ENCODE measurements at regions not wholly inside any gene's neighbourhood (a gene's known extent, or its start where the extent isn't known, plus 50 kb on each side); places are given as distances from the start of the nearest gene placed in this dataset.
"Not testable (repeated sequence)": the region's sequence is repeated elsewhere in the genome, so short reads cannot be mapped to it uniquely, and the experiment has no call there.

DNA sequence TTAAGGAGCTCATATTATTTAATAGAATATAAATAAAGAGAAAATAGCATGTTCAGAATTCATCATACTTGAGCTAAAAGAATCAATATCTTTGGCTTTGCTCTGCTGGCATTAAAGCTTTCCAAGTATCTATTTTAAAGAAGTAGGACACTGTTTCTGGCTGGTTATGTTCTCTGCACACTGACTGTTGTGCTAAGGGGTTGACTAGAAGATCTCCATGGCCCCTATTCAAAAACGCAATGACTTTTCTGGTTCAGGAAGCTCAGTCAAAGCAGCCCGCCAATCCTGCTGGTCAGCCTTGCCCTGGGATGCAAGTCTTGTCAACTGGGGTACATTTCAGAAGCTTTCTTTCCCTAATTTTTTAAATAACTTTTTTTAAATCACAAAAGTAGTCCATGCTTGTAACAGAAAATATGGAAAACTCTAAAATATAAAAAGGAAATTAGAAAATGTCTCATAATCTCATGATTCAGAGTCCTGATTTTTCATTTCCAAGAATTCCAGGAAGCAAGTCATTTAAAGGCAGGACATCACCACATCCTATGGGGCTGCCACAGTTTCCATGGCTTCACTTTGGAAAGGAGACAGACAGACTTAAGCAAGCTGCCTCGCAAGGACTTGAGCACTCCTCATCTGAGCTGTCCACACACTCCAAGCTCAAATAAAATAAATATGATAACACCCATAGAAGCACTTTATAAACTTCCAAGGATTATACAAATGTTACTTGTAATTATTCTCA, 195.1 kb downstream of the TXNL1 start:
- intact Hi-C loops (cut with DNase I), result no loop called here
- 59 to 62% methylated on average over 3 of the region's 3 CpGs for WGBS, 2 donors
- Histone ChIP-seq H3K4me1 (peaks cover 0 to 4% of the 10 kb centered on the region in 2 donors), H3K27me3 (no peaks in the 10 kb centered on the region), H3K4me3 (replicated peaks in 1 of 3) (no peak overlapping the region), H3K36me3 (no peaks in the 10 kb centered on the region), H3K9me3 (no peaks in the 10 kb centered on the region), H3K27ac (no peak overlapping the region)
- peak in 1 of 2 donors; percentile 27 for DNase-seq
- TF ChIP-seq, protein P1, sequence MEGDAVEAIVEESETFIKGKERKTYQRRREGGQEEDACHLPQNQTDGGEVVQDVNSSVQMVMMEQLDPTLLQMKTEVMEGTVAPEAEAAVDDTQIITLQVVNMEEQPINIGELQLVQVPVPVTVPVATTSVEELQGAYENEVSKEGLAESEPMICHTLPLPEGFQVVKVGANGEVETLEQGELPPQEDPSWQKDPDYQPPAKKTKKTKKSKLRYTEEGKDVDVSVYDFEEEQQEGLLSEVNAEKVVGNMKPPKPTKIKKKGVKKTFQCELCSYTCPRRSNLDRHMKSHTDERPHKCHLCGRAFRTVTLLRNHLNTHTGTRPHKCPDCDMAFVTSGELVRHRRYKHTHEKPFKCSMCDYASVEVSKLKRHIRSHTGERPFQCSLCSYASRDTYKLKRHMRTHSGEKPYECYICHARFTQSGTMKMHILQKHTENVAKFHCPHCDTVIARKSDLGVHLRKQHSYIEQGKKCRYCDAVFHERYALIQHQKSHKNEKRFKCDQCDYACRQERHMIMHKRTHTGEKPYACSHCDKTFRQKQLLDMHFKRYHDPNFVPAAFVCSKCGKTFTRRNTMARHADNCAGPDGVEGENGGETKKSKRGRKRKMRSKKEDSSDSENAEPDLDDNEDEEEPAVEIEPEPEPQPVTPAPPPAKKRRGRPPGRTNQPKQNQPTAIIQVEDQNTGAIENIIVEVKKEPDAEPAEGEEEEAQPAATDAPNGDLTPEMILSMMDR (IDR thresholded peaks at IDR 0.05), result no peak
- TF ChIP-seq POLR2A (IDR thresholded peaks at IDR 0.05), result no peak

DNA sequence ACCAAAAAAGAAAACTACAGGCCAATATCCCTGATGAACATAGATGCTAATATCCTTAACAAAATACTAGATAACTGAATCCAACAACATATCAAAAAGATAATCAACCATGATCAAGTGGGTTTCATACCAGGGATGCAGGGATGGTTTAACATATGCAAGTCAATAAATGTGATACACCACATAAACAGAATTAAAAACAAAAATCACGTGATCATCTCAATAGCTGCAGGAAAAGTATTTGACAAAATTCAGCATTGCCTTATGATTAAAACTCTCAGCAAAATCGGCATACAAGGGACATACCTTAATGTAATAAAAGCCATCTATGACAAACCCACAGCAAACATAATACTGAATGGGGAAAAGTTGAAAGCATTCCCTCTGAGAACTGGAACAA, 199.9 kb downstream of the TXNL1 start:
- 94 to 97% methylated on average over 2 of the region's 2 CpGs for WGBS, 2 donors
- H3K36me3 ChIP-seq, result not testable (repeated sequence)

DNA sequence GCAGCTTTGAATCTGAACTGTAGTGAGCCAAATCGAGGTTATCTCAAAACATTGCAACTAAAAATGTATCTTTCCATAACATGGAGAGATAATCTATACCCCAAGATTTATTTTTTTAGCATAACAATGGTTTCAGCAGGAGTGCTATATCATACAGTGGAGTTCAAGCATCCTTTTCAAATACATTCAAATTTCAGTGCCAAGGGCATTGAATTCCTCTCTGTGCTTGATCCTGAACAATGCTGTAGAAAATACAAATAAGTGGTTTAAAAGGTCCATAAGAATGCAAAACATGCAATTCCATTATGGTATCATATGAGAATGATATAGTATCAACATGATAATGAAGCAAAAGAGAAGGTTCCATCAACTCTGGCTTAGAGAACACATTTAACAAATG, 201.7 kb downstream of the TXNL1 start:
- H3K9me3 ChIP-seq, result no peaks in the 10 kb centered on the region
- 61 to 73% methylated on average over 1 of the region's 1 CpG for WGBS, 2 donors
- DNase-seq, result no peak
- H3K27me3 ChIP-seq, result no peaks in the 10 kb centered on the region
- H3K4me1 ChIP-seq, result no peaks in the 10 kb centered on the region
- intact Hi-C loops (cut with DNase I), result no loop called here
- no peaks in the 10 kb centered on the region for H3K36me3 ChIP-seq
- TF ChIP-seq, protein P1 (IDR thresholded peaks at IDR 0.05), result no peak
- TF ChIP-seq POLR2A (IDR thresholded peaks at IDR 0.05), result no peak
- H3K27ac ChIP-seq, result no peak overlapping the region
- H3K4me3 ChIP-seq (replicated peaks in 1 of 3), result no peak overlapping the region

More for the DNA sequence above, 199.9 kb downstream of the TXNL1 start:
- DNase-seq; H3K4me1 ChIP-seq; H3K27me3 ChIP-seq; H3K9me3 ChIP-seq; H3K4me3 ChIP-seq (replicated peaks in 1 of 3); intact Hi-C loops (cut with DNase I); H3K27ac ChIP-seq: not testable (repeated sequence)

DNA sequence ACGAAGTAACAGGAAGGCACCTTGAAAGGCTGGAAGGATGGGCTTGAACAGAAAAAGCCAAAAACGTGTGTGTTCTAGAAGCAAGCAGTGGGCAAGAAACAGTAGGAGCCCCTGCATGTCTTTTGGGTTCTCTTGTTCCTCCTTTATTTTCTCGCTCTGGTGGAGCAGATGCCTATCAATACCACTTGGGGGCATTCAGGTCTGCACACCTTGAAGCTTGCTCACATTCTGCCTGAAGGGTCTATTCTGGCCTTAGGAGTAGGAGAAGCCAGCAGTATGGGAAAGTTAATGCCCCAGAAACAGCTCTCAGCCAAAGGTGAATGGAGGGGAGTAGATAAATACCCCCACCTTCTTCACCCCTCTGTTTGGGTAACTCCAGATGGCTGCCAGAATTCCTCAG, 204.5 kb downstream of the TXNL1 start:
- TF ChIP-seq, protein P1 (IDR thresholded peaks at IDR 0.05), result no peak
- TF ChIP-seq POLR2A (IDR thresholded peaks at IDR 0.05), result no peak
- intact Hi-C loops (cut with DNase I), result no loop called here
- DNase-seq, result no peak
- Histone ChIP-seq H3K27ac (no peak overlapping the region), H3K4me1 (peaks cover 0 to 8% of the 10 kb centered on the region in 2 donors), H3K36me3 (no peaks in the 10 kb centered on the region), H3K4me3 (replicated peaks in 1 of 3) (no peak overlapping the region), H3K9me3 (no peaks in the 10 kb centered on the region), H3K27me3 (no peaks in the 10 kb centered on the region)
- 95% methylated on average over 3 of the region's 3 CpGs for WGBS, 2 donors

DNA sequence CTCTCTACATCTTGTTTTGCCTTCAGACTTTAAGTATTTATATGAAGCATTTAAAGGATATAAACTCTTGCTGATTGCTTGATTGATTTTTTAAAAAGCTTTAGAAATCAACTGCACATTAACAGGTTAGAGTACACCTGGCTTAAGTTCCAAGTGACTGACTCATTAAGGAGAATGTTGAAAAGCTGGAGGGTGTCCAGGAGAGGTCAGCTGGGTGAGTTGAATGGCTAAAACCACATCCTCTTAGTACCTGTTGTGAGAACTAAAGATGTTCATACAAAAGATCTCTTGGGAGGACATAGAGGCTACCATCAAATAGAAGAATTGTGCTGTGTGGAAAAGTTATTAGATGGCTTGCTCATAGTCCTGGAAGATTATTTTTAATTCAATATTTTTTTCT, 206.8 kb downstream of the TXNL1 start:
- no peaks in the 10 kb centered on the region for H3K27me3 ChIP-seq
- no peak for TF ChIP-seq POLR2A (IDR thresholded peaks at IDR 0.05)
- TF ChIP-seq, protein P1 (IDR thresholded peaks at IDR 0.05), result no peak
- no peak overlapping the region for H3K4me3 ChIP-seq (replicated peaks in 1 of 3)
- no peak overlapping the region for H3K27ac ChIP-seq
- DNase-seq, result peak; percentile 81
- H3K4me1 ChIP-seq, result peaks cover 0 to 12% of the 10 kb centered on the region in 2 donors
- no peaks in the 10 kb centered on the region for H3K36me3 ChIP-seq
- intact Hi-C loops (cut with DNase I), result no loop called here
- H3K9me3 ChIP-seq, result no peaks in the 10 kb centered on the region
